Lower leg skin (tissue), 3 donors: ENCODE measurements at regions not wholly inside any gene's neighbourhood (a gene's known extent, or its start where the extent isn't known, plus 50 kb on each side); places are given as distances from the start of the nearest gene placed in this dataset.

Source experiments
- POLR2A ChIP-seq, 2 donors: fragments of 450-650 bp; IDR thresholded peaks; one replicate each; pipeline ENCODE4 v1.6.1; 2016 to 2017; ENCODE audit warnings: antibody characterized with exemption in 2 of 2, mild to moderate bottlenecking in 1 of 2, moderate library complexity in 1 of 2
- TF ChIP-seq, protein P1 (sequence below), 3 donors: fragments of 450-650 bp; IDR thresholded peaks; one replicate each; pipeline ENCODE4 v1.5.1; 2016; ENCODE audit warnings: antibody characterized with exemption in 3 of 3, mild to moderate bottlenecking in 3 of 3, moderate library complexity in 2 of 3

DNA sequence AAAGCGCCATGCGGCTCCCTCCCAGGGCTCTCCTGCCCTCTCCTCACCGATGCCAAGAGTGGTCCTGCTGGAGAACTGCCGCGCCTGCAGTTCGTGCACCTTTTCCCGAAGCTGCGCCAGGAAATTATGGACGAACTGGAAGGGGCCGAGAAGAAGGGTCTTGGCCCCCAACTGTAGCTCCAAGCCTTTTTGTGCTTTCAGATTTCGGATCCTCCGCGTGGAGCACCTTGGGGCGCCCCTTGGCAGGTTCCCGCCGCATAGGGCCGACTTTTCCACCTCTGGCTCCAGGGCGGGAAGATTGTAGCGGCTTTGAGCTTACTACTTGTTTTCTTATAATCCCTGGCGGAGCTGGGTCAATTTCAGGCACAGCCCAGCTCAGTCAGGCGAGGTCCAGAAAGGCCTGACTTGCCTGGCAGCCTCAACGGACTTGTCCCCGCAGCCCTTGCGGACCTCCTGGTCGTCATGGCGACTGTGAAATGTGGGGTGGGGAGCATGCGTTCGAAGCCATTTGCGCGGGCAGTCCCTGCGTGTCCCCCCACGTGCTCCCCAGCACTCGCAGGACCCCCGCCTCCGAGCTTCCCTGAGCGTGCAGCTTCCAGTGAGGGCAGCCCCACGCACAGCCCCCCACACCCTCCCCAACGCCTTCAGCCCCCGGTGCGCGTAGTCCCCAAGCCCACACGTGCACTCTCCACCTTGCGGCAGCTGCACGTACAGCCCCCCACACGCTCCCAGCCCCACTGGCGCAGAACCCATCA is 129.9 kb downstream of the KBTBD2 start:
- TF ChIP-seq, protein P1, sequence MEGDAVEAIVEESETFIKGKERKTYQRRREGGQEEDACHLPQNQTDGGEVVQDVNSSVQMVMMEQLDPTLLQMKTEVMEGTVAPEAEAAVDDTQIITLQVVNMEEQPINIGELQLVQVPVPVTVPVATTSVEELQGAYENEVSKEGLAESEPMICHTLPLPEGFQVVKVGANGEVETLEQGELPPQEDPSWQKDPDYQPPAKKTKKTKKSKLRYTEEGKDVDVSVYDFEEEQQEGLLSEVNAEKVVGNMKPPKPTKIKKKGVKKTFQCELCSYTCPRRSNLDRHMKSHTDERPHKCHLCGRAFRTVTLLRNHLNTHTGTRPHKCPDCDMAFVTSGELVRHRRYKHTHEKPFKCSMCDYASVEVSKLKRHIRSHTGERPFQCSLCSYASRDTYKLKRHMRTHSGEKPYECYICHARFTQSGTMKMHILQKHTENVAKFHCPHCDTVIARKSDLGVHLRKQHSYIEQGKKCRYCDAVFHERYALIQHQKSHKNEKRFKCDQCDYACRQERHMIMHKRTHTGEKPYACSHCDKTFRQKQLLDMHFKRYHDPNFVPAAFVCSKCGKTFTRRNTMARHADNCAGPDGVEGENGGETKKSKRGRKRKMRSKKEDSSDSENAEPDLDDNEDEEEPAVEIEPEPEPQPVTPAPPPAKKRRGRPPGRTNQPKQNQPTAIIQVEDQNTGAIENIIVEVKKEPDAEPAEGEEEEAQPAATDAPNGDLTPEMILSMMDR (IDR thresholded peaks at IDR 0.05), result no peak
- TF ChIP-seq POLR2A (IDR thresholded peaks at IDR 0.05), result no peak
